SK-N-SH treated with all-trans-retinoic acid at 6 μM for 48 hours (cell line): ENCODE measurements at regions not wholly inside any gene's neighbourhood (a gene's known extent, or its start where the extent isn't known, plus 50 kb on each side); places are given as distances from the start of the nearest gene placed in this dataset.

Experiments
- ATAC-seq: fragments of 200-7000 bp; cut with Tn5 transposase; 3 replicates; pipeline ENCODE4 v1.9.1; 2020; ENCODE audit warnings: mild to moderate bottlenecking, moderate library complexity
- ARNTL ChIP-seq: fragments of 450-650 bp; formaldehyde crosslinking; IDR thresholded peaks from 2 replicates; pipeline ENCODE4 v1.5.0; 2020; ENCODE audit warnings: low read depth, mild to moderate bottlenecking, moderate library complexity, borderline replicate concordance
- BACH2 ChIP-seq: fragments of 250-450 bp; sonication (Bioruptor Pico); IDR thresholded peaks from 2 replicates; pipeline ENCODE4 v1.9.0; 2021; ENCODE audit warnings: mild to moderate bottlenecking, borderline replicate concordance
- CSDC2 ChIP-seq: fragments of 250-450 bp; sonication (Bioruptor Pico); IDR thresholded peaks from 2 replicates; pipeline ENCODE4 v1.5.0; 2020; ENCODE audit warnings: mild to moderate bottlenecking, moderate library complexity
- ESRRG ChIP-seq: fragments of 250-450 bp; sonication (Bioruptor Pico); IDR thresholded peaks from 2 replicates; pipeline ENCODE4 v1.6.1; 2021; ENCODE audit warnings: mild to moderate bottlenecking
- ISL1 ChIP-seq: fragments of 250-450 bp; sonication (Bioruptor Pico); IDR thresholded peaks from 2 replicates; pipeline ENCODE4 v2.1.2; 2022; ENCODE audit warnings: mild to moderate bottlenecking, moderate library complexity
- PATZ1 ChIP-seq: fragments of 250-450 bp; sonication (Bioruptor Pico); IDR thresholded peaks from 2 replicates; pipeline ENCODE4 v1.8.0; 2020; ENCODE audit warnings: mild to moderate bottlenecking, moderate library complexity, borderline replicate concordance
- POU6F1 ChIP-seq: fragments of 250-450 bp; sonication (Bioruptor Pico); IDR thresholded peaks from 2 replicates; pipeline ENCODE4 v1.8.0; 2021; ENCODE audit warnings: low read depth, mild to moderate bottlenecking, moderate library complexity, borderline replicate concordance
- PPARA ChIP-seq: fragments of 250-450 bp; sonication (Bioruptor Pico); IDR thresholded peaks from 2 replicates; pipeline ENCODE4 v1.5.0; 2020; ENCODE audit warnings: mild to moderate bottlenecking, borderline replicate concordance
- RARB ChIP-seq: fragments of 250-450 bp; sonication (Bioruptor Pico); IDR thresholded peaks from 2 replicates; pipeline ENCODE4 v1.8.0; 2021; ENCODE audit warnings: mild to moderate bottlenecking, moderate library complexity
- SNAI2 ChIP-seq: fragments of 250-450 bp; sonication (Bioruptor Pico); IDR thresholded peaks from 2 replicates; pipeline ENCODE4 v1.5.0; 2020; ENCODE audit warnings: mild to moderate bottlenecking, moderate library complexity
- TCF4 ChIP-seq: fragments of 250-450 bp; sonication (Bioruptor Pico); IDR thresholded peaks from 2 replicates; pipeline ENCODE4 v1.8.0; 2021; ENCODE audit warnings: mild to moderate bottlenecking, moderate library complexity, borderline replicate concordance
- TOX ChIP-seq: fragments of 250-450 bp; sonication (Bioruptor Pico); IDR thresholded peaks from 2 replicates; pipeline ENCODE4 v1.8.0; 2021; ENCODE audit warnings: mild to moderate bottlenecking, moderate library complexity, borderline replicate concordance
- TSHZ2 ChIP-seq: fragments of 250-450 bp; sonication (Bioruptor Pico); IDR thresholded peaks from 2 replicates; pipeline ENCODE4 v1.5.0; 2020; ENCODE audit warnings: mild to moderate bottlenecking, moderate library complexity
- ZC3H10 ChIP-seq: fragments of 250-450 bp; sonication (Bioruptor Pico); IDR thresholded peaks from 2 replicates; pipeline ENCODE4 v1.5.1; 2021; ENCODE audit warnings: mild to moderate bottlenecking, moderate library complexity
- ZFP3 ChIP-seq: fragments of 250-450 bp; sonication (Bioruptor Pico); IDR thresholded peaks from 2 replicates; pipeline ENCODE4 v1.5.0; 2020; ENCODE audit warnings: mild to moderate bottlenecking, moderate library complexity
- ZFP30 ChIP-seq: fragments of 450-650 bp; formaldehyde crosslinking; IDR thresholded peaks from 2 replicates; pipeline ENCODE4 v1.5.0; 2022; ENCODE audit warnings: mild to moderate bottlenecking, moderate library complexity
- ZNF565 ChIP-seq: fragments of 450-650 bp; formaldehyde crosslinking; conservative IDR thresholded peaks from 2 replicates; pipeline ENCODE4 v1.5.0; 2020; ENCODE audit warnings: low read depth, mild to moderate bottlenecking, moderate library complexity
- ZNF70 ChIP-seq: fragments of 450-650 bp; formaldehyde crosslinking; IDR thresholded peaks from 2 replicates; pipeline ENCODE4 v1.5.0; 2020; ENCODE audit warnings: mild to moderate bottlenecking, moderate library complexity
- ZNF8 ChIP-seq: fragments of 450-650 bp; formaldehyde crosslinking; IDR thresholded peaks from 2 replicates; pipeline ENCODE4 v1.5.0; 2020; ENCODE audit warnings: mild to moderate bottlenecking, moderate library complexity
- TF ChIP-seq, protein P1 (sequence below): fragments of 250-450 bp; sonication (Bioruptor Pico); IDR thresholded peaks from 2 replicates; pipeline ENCODE4 v1.5.1; 2021; ENCODE audit warnings: mild to moderate bottlenecking, moderate library complexity
- TF ChIP-seq, protein P2 (sequence below): fragments of 250-450 bp; sonication (Bioruptor Pico); IDR thresholded peaks from 2 replicates; pipeline ENCODE4 v1.5.1; 2020; ENCODE audit warnings: low read depth, mild to moderate bottlenecking, moderate library complexity

DNA sequence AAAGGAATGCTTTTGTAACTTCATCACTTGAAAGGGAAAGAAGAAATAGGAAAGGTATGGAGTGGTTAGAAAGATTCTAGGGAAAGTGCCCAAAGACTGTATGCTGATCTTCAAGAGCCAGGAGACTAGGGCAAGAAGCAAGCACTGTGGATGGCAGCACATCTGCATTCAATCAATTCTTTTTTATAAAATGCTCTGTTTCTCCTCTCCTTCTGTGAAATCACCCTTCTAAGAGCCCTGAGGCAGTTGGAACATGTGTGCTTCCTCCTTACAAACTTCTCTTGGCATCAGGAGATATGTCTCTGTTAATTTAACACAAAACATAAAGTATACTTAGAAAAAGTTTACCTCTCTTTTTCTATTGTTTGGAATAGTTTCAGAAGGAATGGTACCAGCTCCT is 1162.2 kb upstream of the GJE1 start:
- ATAC-seq, result peak; percentile 92

GRCh38 chr6:140968062-140968461 is 1164.7 kb upstream of the GJE1 start:
- ATAC-seq, result no peak
- no peak for TF ChIP-seq TOX (CRISPR knock-in tag)
- TF ChIP-seq, protein P1, sequence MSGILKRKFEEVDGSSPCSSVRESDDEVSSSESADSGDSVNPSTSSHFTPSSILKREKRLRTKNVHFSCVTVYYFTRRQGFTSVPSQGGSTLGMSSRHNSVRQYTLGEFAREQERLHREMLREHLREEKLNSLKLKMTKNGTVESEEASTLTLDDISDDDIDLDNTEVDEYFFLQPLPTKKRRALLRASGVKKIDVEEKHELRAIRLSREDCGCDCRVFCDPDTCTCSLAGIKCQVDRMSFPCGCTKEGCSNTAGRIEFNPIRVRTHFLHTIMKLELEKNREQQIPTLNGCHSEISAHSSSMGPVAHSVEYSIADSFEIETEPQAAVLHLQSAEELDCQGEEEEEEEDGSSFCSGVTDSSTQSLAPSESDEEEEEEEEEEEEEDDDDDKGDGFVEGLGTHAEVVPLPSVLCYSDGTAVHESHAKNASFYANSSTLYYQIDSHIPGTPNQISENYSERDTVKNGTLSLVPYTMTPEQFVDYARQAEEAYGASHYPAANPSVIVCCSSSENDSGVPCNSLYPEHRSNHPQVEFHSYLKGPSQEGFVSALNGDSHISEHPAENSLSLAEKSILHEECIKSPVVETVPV (CRISPR knock-in tag), result no peak
- TF ChIP-seq ARNTL (CRISPR knock-in tag), result no peak
- TF ChIP-seq TSHZ2 (CRISPR knock-in tag), result no peak
- no peak for TF ChIP-seq PPARA
- TF ChIP-seq BACH2, result no peak
- TF ChIP-seq ZC3H10 (CRISPR knock-in tag), result no peak
- TF ChIP-seq ZFP3 (CRISPR knock-in tag), result no peak
- no peak for TF ChIP-seq ISL1
- no peak for TF ChIP-seq ZNF8 (CRISPR knock-in tag)
- TF ChIP-seq PATZ1, result no peak
- TF ChIP-seq, protein P2, sequence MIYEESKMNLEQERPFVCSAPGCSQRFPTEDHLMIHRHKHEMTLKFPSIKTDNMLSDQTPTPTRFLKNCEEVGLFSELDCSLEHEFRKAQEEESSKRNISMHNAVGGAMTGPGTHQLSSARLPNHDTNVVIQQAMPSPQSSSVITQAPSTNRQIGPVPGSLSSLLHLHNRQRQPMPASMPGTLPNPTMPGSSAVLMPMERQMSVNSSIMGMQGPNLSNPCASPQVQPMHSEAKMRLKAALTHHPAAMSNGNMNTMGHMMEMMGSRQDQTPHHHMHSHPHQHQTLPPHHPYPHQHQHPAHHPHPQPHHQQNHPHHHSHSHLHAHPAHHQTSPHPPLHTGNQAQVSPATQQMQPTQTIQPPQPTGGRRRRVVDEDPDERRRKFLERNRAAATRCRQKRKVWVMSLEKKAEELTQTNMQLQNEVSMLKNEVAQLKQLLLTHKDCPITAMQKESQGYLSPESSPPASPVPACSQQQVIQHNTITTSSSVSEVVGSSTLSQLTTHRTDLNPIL, result no peak
- TF ChIP-seq SNAI2, result no peak

More for the DNA sequence above, 1162.2 kb upstream of the GJE1 start:
- TF ChIP-seq SNAI2, result no peak
- no peak for TF ChIP-seq ZNF8 (CRISPR knock-in tag)
- TF ChIP-seq, protein P1 (CRISPR knock-in tag), result no peak
- no peak for TF ChIP-seq PATZ1
- TF ChIP-seq BACH2, result no peak
- TF ChIP-seq POU6F1, result no peak
- TF ChIP-seq, all 23 proteins: peak for 0

- TF ChIP-seq ZNF565 (CRISPR knock-in tag) (no peak), ESRRG (CRISPR knock-in tag) (no peak), PATZ1 (no peak), ARNTL (CRISPR knock-in tag) (no peak), ZC3H10 (CRISPR knock-in tag) (no peak), ZNF70 (no peak), ZNF8 (CRISPR knock-in tag) (no peak), RARB (CRISPR knock-in tag) (no peak), ZFP30 (CRISPR knock-in tag) (no peak), BACH2 (no peak), TCF4 (no peak), CSDC2 (CRISPR knock-in tag) (no peak)
- TF ChIP-seq, protein P1 (CRISPR knock-in tag), result no peak
Observed at GRCh38 chr6:140966676-140967075, 1166.0 kb upstream of the GJE1 start.

More at GRCh38 chr6:140966676-140967075, 1166.0 kb upstream of the GJE1 start:
- no peak for ATAC-seq
